ENCODE measurements at regions not wholly inside any gene's neighbourhood (a gene's known extent, or its start where the extent isn't known, plus 50 kb on each side); places are given as distances from the start of the nearest gene placed in this dataset.

- TF ChIP-seq CTCF (IDR thresholded peaks at IDR 0.05): no peak
- peak; percentile 88 for TF ChIP-seq POLR2AphosphoS5 (IDR thresholded peaks at IDR 0.05)
Measured at GRCh38 chr2:37802899-37803379, 122.1 kb upstream of the RMDN2 start.

Measured in prostate gland (tissue), 2 donors.